ENCODE measurements at regions not wholly inside any gene's neighbourhood (a gene's known extent, or its start where the extent isn't known, plus 50 kb on each side); places are given as distances from the start of the nearest gene placed in this dataset.

DNA sequence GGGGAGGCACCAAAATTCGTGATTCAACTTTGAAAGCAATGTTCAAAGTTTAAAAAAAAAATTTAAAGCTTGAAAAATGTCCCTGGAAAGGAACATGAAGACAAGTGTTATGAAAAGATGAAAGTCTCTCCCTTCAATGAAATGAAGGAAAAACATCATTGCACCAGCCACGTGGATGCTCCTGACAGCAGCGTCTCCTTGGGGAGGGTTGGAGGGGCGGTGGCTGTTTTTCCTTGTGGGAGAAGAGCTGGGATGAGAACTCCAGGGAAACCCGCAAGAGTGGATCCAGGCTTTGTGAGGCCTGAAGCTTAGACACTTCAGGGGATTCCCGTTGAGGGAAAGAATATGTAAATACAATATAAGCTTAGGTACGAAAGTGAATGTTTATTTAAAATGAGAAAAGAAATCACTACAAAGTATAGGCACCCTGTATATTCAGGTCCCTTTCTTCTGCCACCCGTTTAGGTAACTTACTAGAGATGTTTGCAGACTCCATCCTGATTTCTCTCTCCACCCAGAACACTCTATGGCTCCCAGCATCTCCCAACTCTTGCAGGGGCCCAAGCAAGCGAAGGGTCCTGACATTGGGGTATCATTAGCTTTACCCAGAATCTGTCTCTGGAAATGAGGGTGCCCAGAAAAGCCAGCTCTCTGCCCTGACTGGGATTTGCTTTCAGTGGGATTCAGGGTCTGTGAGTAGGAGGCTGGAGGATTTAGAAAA is 63.1 kb upstream of the BAIAP2L1 start:
- DNase-seq: no peak

DNA sequence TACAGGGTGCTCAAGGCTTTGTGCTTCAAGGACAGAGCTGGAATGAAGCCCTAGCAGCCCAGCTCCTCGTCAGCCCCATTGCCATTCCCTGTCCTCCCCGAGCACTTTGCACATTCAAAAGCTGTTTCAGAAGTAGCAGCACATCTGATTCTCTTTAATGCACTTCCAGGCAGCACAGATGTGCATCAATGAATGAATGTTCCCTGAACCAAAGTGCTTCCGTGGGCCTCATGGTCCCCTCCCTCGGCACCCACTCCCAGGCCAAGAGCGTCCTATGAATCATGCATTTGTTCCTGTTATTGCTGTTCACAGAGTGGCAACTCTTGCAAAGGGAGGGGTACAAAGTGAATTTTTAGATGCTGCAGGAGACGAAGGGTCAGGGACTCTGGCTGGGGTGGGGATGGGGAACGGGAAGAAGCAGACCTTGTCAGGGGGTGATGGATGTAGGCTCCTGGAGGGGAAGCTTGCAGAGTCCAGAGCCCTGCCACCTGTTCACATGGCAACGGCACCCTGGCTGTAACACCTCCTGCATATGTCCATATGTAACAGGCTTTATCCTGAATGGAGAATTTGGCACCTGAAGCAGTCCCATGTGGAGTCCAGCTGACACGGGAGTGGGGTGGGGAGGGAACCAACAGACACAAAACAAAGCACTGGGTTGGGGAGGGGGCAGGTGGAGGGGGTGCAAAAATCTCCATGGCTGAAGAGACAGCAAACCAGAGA is 62.2 kb upstream of the BAIAP2L1 start:
- DNase-seq: no peak

DNA sequence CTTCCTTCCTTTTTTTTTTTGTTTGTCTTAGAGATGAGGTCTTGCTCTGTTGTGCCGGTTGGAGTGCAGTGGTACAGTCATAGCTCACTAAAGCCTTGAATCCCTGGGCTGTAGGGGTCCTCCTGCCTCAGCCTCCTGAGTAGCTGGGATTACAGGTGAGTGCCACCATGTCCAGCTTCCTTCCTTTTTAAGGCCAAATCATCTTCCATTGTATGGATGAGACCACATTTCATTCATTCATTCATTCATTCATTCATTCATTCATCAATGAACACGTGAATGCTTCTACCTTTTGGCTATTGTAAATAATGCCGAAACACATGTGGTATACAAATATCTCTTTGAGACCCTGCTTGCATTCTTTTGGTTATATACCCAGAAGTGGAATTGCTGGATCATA is 60.0 kb upstream of the BAIAP2L1 start:
- no peak for DNase-seq

DNA sequence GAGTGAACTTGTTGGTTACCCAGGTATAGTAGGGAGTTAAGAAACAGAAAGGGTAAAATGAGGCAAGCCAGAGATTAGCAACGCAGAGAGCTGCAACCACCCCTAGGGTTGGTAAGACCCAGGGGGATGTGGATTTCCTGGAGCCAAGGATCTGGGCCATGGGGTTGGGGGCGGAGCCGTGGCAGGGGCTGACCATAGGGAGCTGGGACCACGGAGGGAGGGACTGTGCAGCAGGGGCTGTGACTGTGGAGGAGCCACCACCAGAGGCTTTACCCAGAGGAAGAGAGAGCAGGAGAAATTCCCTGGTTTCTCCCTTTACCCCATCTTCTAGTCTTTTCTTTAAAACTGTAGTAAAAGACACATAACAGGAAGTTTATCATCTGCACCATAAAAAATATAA is 58.6 kb upstream of the BAIAP2L1 start:
- DNase-seq: no peak

DNA sequence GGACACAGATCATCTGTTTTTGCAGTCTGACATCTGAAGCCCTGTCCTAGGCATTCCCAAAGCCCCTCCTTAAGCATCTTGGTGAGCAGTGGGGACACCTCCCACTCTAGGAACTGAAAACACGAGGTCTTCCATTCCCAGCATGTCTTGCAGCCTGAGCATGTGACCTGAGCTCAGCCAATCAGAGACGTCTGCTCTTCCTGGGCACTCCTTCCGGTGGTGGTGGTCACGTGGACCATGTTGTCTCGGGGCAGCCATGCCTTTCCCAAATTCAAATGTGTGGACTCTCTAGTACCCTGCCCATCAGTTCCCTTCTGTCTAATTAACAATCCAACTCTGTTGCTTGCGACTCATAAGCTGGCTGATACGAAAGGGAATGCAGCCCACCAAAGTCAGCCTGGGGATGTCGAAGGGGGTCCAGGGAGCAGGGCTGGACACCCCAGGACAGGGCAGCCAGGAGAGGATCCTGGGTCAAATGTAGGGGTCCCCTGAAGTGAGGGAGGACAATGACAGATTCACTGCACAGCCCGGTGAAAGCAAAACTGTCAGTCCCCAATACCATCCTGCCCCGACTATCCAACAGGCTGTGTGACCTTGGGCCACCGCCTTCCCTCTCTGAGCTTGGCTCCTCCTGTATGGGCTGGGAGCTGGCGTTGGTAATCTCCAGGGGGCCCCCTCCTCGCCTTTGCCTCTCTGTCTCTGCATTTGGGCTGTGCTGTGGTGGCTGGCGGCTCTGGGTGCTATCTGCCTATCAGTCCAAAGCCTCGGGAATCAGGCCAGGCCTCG is 57.4 kb upstream of the BAIAP2L1 start:
- DNase-seq: no peak

DNA sequence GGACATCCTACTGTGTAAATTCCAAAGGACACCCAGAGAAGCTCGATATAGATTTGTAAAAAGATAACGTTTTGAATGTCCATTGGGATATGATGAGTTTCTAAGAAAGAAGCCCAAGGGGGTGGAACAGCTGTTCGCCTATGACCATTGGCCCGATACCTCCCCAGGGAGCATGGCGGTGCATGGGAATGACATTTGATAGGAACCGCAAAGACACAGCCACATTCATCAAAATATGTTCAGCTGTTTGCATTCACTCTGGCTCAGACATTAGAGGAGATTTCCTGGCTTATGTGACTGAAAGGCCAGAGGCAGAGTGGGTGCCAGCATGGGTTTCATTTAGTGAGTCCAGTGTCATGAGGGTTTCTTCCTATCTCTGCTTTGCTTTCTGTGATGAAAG is 56.0 kb upstream of the BAIAP2L1 start:
- no peak for DNase-seq

DNA sequence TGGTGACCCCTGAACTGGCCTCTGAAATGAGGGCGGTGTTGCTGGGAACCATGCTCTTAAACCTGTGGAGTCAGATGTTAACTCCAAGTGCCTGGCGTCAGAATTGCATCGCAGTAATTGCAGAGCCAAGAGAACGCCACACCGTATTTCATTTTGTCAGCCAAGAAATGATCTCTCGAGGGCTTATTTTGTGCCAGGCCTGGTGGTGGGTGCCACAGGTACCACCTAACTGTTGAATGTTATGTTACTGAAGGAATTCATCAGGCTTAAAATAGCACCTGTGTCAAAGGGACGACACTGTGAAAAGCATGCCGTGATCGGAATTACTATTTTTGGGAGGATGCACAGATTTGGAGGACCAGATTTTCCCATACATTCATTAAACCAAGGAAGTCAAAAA is 51.9 kb upstream of the BAIAP2L1 start:
- DNase-seq: no peak
